GM18499 (cell line): ENCODE measurements at regions not wholly inside any gene's neighbourhood (a gene's known extent, or its start where the extent isn't known, plus 50 kb on each side); places are given as distances from the start of the nearest gene placed in this dataset.
"Not testable (repeated sequence)": the region's sequence is repeated elsewhere in the genome, so short reads cannot be mapped to it uniquely, and the experiment has no call there.

Experiments
- ATAC-seq: cut with Tn5 transposase; IDR thresholded peaks from one replicate; pipeline ENCODE4 v1.9.1; 2021; ENCODE audit warnings: moderate number of reproducible peaks; ENCODE audit not compliant: insufficient read depth, unreplicated experiment

- no peak for ATAC-seq
Observed at GRCh38 chr12:89192429-89192828, 159.9 kb downstream of the DUSP6 start.

DNA sequence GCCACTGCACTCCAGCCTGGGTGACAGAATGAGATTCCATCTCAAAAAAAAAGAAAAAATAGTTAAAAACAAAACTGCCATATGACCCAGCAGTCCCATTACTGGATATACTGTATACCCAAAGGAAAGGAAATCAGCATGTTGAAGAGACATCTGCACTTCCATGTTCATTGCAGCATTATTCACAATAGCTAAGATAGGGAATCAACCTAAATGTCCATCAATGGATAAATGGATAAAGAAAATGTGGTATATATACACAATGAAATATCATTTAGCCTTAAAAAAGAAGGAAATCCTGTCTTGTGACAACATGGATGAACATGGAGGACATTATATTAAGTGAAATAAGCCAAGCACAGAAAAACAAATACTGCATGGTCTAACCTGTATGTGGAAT is 160.7 kb downstream of the DUSP6 start:
- not testable (repeated sequence) for ATAC-seq

DNA sequence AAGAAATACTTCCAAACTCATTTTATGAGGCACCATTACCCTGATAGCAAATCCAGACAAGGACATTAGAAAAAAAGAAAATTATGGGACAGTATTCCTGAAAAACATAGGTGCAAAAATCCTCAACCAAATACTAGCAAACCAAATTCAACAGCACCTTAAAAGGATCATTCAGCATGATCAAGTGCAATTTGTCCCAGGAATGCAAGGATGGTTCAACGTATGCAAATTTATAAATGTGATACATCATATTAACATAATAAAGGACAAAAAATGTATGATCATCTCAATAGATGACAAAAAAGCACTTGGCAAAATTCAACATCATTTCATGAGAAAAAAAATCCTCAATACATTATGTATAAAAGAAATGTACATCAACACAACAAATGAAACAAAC is 162.9 kb downstream of the DUSP6 start:
- no peak for ATAC-seq

GRCh38 chr12:89187507-89187906 is 164.8 kb downstream of the DUSP6 start:
- no peak for ATAC-seq

- ATAC-seq, result no peak
Observed at GRCh38 chr12:89185889-89186288, 166.4 kb downstream of the DUSP6 start.

GRCh38 chr12:89185181-89185580 is 167.1 kb downstream of the DUSP6 start:
- no peak for ATAC-seq

DNA sequence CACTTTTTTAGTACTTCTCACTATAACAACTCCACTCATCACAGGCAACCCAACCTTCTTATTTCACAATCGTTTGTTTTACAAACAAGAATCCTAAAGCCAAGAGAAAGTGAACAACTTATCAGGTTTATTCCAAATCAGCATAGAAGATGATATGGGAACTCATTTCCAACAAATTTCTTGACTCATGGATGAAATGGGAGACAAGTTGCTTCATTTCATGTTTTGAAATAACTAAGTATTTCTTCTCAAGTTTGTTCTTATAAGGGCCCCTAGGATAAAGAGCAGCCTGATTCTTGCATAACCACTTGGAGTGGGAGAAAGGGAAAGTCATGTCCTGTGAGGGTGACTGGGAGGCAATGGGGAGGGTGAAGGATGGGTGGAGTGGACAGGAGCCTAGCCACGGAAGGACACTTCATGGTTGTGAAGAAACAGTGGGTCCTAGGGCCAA is 168.3 kb downstream of the DUSP6 start:
- no peak for ATAC-seq

GRCh38 chr12:89181271-89181920 is 170.9 kb downstream of the DUSP6 start:
- no peak for ATAC-seq

- ATAC-seq, result no peak
Observed at GRCh38 chr12:89180496-89180895, 171.8 kb downstream of the DUSP6 start.

GRCh38 chr12:89179983-89180382 is 172.3 kb downstream of the DUSP6 start:
- no peak for ATAC-seq

DNA sequence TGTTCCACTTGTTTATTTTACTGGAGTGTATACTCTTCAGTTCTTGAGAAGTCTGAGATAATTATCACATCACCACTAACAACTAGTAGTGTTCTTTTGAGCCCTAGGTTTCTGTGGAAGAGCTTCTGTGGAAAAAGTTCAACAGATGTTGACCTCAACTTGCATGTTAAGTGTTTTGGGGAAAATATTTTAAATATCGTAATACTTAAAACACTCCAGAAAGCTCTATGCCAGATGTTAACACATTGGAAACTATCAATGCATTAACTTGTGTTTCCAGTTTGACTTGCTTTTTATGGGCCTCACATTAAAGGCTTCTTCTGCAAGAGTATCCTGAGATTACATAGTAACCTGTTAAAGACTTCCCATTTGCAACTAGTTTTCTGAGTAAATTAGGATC is 173.1 kb downstream of the DUSP6 start:
- no peak for ATAC-seq

GRCh38 chr12:89177802-89178395 is 174.4 kb downstream of the DUSP6 start:
- ATAC-seq, result no peak

DNA sequence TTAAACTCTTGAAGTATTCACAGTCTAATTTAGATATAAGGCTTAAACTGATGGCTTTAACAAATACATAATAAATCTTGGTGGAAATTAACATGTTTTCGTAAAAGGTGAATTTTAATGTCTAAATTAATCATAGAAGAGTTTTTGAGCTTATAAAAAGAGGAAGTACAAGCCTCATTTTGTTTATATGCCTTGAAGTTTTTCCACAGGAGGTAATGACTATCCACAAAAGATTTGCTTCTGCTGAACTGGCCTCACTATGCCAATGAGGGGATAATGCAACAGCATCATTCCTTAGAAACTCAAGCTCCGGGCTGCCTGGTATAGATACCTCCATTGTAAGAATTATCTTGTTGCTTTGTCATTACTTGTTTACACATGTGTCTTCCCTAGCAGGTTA is 175.6 kb downstream of the DUSP6 start:
- ATAC-seq, result no peak

- no peak for ATAC-seq
Observed at GRCh38 chr12:89173678-89174077, 178.6 kb downstream of the DUSP6 start.

- ATAC-seq, result no peak
Observed at GRCh38 chr12:89173096-89173495, 179.2 kb downstream of the DUSP6 start.

GRCh38 chr12:89172224-89172623 is 180.1 kb downstream of the DUSP6 start:
- no peak for ATAC-seq

- ATAC-seq, result no peak
Observed at GRCh38 chr12:89169321-89169720, 183.0 kb downstream of the DUSP6 start.

GRCh38 chr12:89167986-89168385 is 184.3 kb downstream of the DUSP6 start:
- ATAC-seq, result no peak

- peak; percentile 99 for ATAC-seq
Observed at GRCh38 chr12:89166525-89166934, 185.8 kb downstream of the DUSP6 start.

- ATAC-seq, result no peak
Observed at GRCh38 chr12:89166121-89166520, 186.2 kb downstream of the DUSP6 start.

DNA sequence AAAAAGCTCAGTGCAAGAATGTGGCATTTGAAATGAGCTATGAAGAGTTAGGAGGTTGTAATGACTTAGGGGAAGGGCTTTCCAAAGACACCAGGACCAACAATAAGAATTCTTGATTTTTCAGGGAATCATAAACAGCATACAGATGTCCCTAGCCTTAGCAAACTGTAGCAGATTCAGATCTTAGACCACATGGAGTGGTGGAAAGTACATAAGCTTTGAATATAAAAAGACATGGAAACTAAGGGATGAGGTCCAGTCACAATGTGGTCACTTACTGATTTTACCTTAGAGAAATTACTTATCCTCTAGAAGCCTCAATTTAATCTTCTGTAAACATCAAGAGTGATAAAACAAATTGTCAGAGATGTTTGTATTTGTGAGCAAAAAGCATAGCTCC is 186.6 kb downstream of the DUSP6 start:
- ATAC-seq, result no peak

- ATAC-seq, result no peak
Observed at GRCh38 chr12:89163918-89164317, 188.4 kb downstream of the DUSP6 start.
